ENCODE measurements at regions not wholly inside any gene's neighbourhood (a gene's known extent, or its start where the extent isn't known, plus 50 kb on each side); places are given as distances from the start of the nearest gene placed in this dataset.

- H3K27me3 ChIP-seq: no peaks in the 10 kb centered on the region
- no peak for TF ChIP-seq Cebpa-rat (IDR thresholded peaks at IDR 0.05)
- no peaks in the 10 kb centered on the region for H3K36me3 ChIP-seq
- no peak overlapping the region for H3K9ac ChIP-seq
- no peak overlapping the region for H3K4me3 ChIP-seq
- no peaks in the 10 kb centered on the region for H4K20me1 ChIP-seq
- H3K9me3 ChIP-seq (replicated peaks in 1 of 11): no peaks in the 10 kb centered on the region
- H3K4me1 ChIP-seq: no peaks in the 10 kb centered on the region
- H3K27ac ChIP-seq: no peak overlapping the region
- H3K4me2 ChIP-seq: no peak overlapping the region
Observed at GRCh38 chr6:82056567-82056966, 191.0 kb downstream of the IBTK start.

GRCh38 chr6:82045965-82046756 lies 201.4 kb downstream of the IBTK start:
- Histone ChIP-seq H3K4me2 (no peak overlapping the region), H3K9ac (no peak overlapping the region), H3K4me3 (no peak overlapping the region), H3K9me3 (replicated peaks in 1 of 11) (no peaks in the 10 kb centered on the region), H3K27me3 (no peaks in the 10 kb centered on the region), H4K20me1 (no peaks in the 10 kb centered on the region), H3K27ac (no peak overlapping the region), H3K36me3 (no peaks in the 10 kb centered on the region), H3K4me1 (no peaks in the 10 kb centered on the region)
- TF ChIP-seq Cebpa-rat (IDR thresholded peaks at IDR 0.05): no peak

GRCh38 chr6:82040405-82041221 lies 206.9 kb downstream of the IBTK start:
- Histone ChIP-seq H3K9me3 (replicated peaks in 1 of 11) (no peaks in the 10 kb centered on the region), H3K9ac (no peak overlapping the region), H4K20me1 (no peaks in the 10 kb centered on the region), H3K36me3 (no peaks in the 10 kb centered on the region), H3K4me1 (no peaks in the 10 kb centered on the region), H3K27ac (no peak overlapping the region), H3K27me3 (no peaks in the 10 kb centered on the region), H3K4me2 (no peak overlapping the region), H3K4me3 (no peak overlapping the region)
- no peak for TF ChIP-seq Cebpa-rat (IDR thresholded peaks at IDR 0.05)

- Histone ChIP-seq H3K9ac (no peak overlapping the region), H3K36me3 (no peaks in the 10 kb centered on the region), H3K4me1 (no peaks in the 10 kb centered on the region), H3K9me3 (replicated peaks in 1 of 11) (no peaks in the 10 kb centered on the region), H3K27me3 (no peaks in the 10 kb centered on the region), H3K4me3 (no peak overlapping the region), H3K4me2 (no peak overlapping the region), H4K20me1 (no peaks in the 10 kb centered on the region), H3K27ac (no peak overlapping the region)
- no peak for TF ChIP-seq Cebpa-rat (IDR thresholded peaks at IDR 0.05)
Observed at GRCh38 chr6:82038631-82039030, 208.9 kb downstream of the IBTK start.

GRCh38 chr6:82035526-82035925 lies 212.0 kb downstream of the IBTK start:
- no peak for TF ChIP-seq Cebpa-rat (IDR thresholded peaks at IDR 0.05)
- H3K4me3 ChIP-seq: no peak overlapping the region

GRCh38 chr6:82033631-82034211 lies 213.8 kb downstream of the IBTK start:
- H3K4me2 ChIP-seq: no peak overlapping the region
- no peaks in the 10 kb centered on the region for H4K20me1 ChIP-seq
- H3K27ac ChIP-seq: no peak overlapping the region
- no peaks in the 10 kb centered on the region for H3K36me3 ChIP-seq
- H3K27me3 ChIP-seq: no peaks in the 10 kb centered on the region
- no peak overlapping the region for H3K4me3 ChIP-seq
- H3K9me3 ChIP-seq (replicated peaks in 1 of 11): no peaks in the 10 kb centered on the region
- H3K9ac ChIP-seq: no peak overlapping the region
- H3K4me1 ChIP-seq: no peaks in the 10 kb centered on the region
- no peak for TF ChIP-seq Cebpa-rat (IDR thresholded peaks at IDR 0.05)

More at GRCh38 chr6:82035526-82035925, 212.0 kb downstream of the IBTK start:
- no peaks in the 10 kb centered on the region for H3K27me3 ChIP-seq
- H3K27ac ChIP-seq: no peak overlapping the region
- H4K20me1 ChIP-seq: no peaks in the 10 kb centered on the region
- no peaks in the 10 kb centered on the region for H3K4me1 ChIP-seq
- no peak overlapping the region for H3K4me2 ChIP-seq
- H3K9me3 ChIP-seq (replicated peaks in 1 of 11): no peaks in the 10 kb centered on the region
- H3K36me3 ChIP-seq: no peaks in the 10 kb centered on the region
- H3K9ac ChIP-seq: no peak overlapping the region

GRCh38 chr6:82032444-82032843 lies 215.1 kb downstream of the IBTK start:
- no peak overlapping the region for H3K4me3 ChIP-seq
- TF ChIP-seq Cebpa-rat (IDR thresholded peaks at IDR 0.05): no peak
- H3K9ac ChIP-seq: no peak overlapping the region
- H3K27ac ChIP-seq: no peak overlapping the region
- H3K4me2 ChIP-seq: no peak overlapping the region
- no peaks in the 10 kb centered on the region for H4K20me1 ChIP-seq
- no peaks in the 10 kb centered on the region for H3K27me3 ChIP-seq
- H3K36me3 ChIP-seq: no peaks in the 10 kb centered on the region
- no peaks in the 10 kb centered on the region for H3K4me1 ChIP-seq
- no peaks in the 10 kb centered on the region for H3K9me3 ChIP-seq (replicated peaks in 1 of 11)

- Histone ChIP-seq H3K27me3 (no peaks in the 10 kb centered on the region), H3K4me2 (no peak overlapping the region), H4K20me1 (no peaks in the 10 kb centered on the region), H3K27ac (no peak overlapping the region), H3K4me1 (no peaks in the 10 kb centered on the region), H3K9me3 (replicated peaks in 1 of 11) (no peaks in the 10 kb centered on the region), H3K9ac (no peak overlapping the region), H3K36me3 (no peaks in the 10 kb centered on the region), H3K4me3 (no peak overlapping the region)
- no peak for TF ChIP-seq Cebpa-rat (IDR thresholded peaks at IDR 0.05)
Observed at GRCh38 chr6:82030761-82031503, 216.6 kb downstream of the IBTK start.

GRCh38 chr6:82030301-82030700 lies 217.2 kb downstream of the IBTK start:
- Histone ChIP-seq H3K4me2 (no peak overlapping the region), H3K4me3 (no peak overlapping the region), H3K4me1 (no peaks in the 10 kb centered on the region), H3K27ac (no peak overlapping the region), H3K9me3 (replicated peaks in 1 of 11) (no peaks in the 10 kb centered on the region), H3K36me3 (no peaks in the 10 kb centered on the region), H4K20me1 (no peaks in the 10 kb centered on the region), H3K9ac (no peak overlapping the region), H3K27me3 (no peaks in the 10 kb centered on the region)
- no peak for TF ChIP-seq Cebpa-rat (IDR thresholded peaks at IDR 0.05)

Measured in BLaER1 treated with 17β-estradiol and CSF1 and Interleukin-3, amounts not matched to agents 10 nM and 100 nM (cell line).